GM18517 (cell line): ENCODE measurements at regions not wholly inside any gene's neighbourhood (a gene's known extent, or its start where the extent isn't known, plus 50 kb on each side); places are given as distances from the start of the nearest gene placed in this dataset.

Experiments used
- ATAC-seq: cut with Tn5 transposase; IDR thresholded peaks from one replicate; pipeline ENCODE4 v1.9.1; 2021; ENCODE audit warnings: mild to moderate bottlenecking, moderate library complexity; ENCODE audit not compliant: unreplicated experiment

GRCh38 chr2:59012234-59012633 is 771.1 kb upstream of the FANCL start:
- ATAC-seq = no peak

GRCh38 chr2:59008950-59009349 is 767.8 kb upstream of the FANCL start:
- no peak for ATAC-seq

DNA sequence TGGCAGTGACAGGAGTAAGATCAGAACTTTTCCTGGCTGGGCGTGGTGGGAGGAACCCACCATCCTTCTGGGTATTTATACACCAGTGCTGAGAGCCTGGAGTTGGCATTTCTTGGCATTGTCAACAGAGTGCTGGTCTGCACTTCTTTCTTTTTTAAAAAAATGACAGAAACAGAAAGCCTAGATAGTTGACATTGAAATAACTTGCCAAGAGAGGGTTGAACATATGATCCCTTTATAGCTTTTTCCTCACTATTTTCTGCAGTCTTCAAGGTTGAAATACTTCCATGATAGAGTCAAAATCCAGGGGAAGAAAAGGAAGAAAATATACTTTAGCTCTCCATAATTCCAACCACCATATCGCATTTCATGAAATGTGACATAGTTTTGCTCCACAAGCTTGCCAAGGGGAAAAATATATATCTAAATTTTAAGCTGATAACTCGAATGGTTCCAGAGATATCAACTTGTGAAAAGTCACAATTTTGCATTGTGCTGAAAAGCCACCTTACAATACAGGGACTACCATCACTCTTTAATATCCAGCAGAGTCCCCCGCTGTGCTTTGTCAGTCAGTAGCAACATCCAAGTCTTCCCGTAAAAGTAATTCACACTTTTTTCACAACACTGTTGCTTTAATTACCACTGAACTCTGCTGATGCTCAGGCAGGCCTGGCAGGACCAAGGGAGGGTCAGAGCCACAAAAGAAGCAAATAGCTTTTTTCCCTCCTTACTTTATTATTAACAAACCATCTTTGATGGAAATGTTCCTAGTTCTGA is 764.9 kb upstream of the FANCL start:
- ATAC-seq = no peak

GRCh38 chr2:59004621-59005020 is 763.5 kb upstream of the FANCL start:
- ATAC-seq = no peak

- ATAC-seq = no peak
Measured at GRCh38 chr2:59000796-59001195, 759.7 kb upstream of the FANCL start.

- ATAC-seq = no peak
Measured at GRCh38 chr2:58992062-58992706, 751.1 kb upstream of the FANCL start.

DNA sequence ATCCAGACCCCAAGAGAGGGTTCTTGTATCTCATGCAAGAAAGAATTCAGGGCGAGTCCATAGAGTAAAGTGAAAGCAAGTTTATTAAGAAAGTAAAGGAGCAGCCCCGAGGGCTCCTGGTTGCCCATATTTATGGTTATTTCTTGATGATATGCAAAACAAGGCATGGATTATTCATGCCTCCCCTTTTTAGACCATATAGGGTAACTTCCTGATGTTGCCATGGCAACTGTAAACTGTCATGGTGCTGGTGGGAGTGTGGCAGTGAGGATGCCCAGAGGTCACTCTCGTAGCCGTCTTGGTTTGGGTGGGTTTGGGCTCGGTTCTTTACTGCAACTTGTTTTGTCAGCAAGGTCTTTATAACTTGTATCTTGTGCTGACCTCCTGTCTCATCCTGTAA is 750.2 kb upstream of the FANCL start:
- no peak for ATAC-seq

DNA sequence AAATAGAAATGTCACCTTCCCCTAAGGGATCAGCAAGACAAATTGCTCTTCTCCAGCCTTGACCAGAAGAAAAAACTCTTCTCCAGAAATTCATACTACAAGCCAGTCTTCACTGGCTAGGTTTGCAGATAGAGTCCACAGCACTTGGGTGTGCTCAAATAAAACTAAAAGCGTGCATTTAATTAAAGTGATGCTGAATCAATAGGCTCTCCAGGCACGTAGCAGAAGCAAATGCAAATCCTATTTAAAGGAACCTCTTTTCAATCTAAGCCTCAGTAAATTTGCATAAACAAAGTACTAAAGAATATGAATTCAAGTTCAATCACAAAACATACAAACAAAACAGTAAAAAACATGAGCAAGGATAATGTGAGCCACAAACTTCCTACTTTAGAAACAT is 744.4 kb upstream of the FANCL start:
- no peak for ATAC-seq

GRCh38 chr2:58984731-58985130 is 743.6 kb upstream of the FANCL start:
- ATAC-seq = no peak

- ATAC-seq = no peak
Measured at GRCh38 chr2:58983111-58983510, 742.0 kb upstream of the FANCL start.

- no peak for ATAC-seq
Measured at GRCh38 chr2:58981237-58981636, 740.1 kb upstream of the FANCL start.

DNA sequence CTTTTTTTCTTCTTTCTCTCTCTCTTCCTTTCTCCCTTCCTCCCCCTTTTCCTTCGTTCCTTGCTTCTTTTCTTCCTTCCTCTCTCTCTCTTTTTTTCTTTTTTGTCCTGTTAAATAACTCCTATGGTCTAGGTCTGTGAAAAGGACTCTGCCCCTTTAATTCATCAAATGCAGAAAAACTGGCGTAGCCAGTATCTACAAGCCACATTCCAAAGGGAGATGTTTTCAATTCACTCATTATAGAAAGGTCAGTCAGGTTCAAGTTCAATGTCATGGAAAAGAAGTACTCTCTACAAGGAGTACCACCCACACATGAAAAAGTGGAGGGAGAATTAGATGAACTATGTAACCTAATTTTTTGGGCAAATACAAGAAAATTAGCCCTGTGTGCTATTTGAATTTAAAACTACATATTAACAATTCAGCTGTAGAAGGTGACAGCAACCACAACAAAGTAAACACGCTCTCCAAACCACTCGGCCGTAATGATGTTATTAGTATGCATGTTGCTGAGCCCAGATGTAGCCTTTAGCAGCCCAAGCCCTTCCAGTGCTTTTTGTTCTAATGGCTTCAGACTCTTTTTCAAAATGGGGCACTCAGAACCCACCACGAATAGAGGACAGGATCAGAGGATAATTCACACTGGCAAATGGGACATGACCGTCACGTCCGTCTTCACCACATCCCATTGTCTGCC is 735.4 kb upstream of the FANCL start:
- ATAC-seq = no peak

GRCh38 chr2:58974881-58975280 is 733.8 kb upstream of the FANCL start:
- no peak for ATAC-seq

DNA sequence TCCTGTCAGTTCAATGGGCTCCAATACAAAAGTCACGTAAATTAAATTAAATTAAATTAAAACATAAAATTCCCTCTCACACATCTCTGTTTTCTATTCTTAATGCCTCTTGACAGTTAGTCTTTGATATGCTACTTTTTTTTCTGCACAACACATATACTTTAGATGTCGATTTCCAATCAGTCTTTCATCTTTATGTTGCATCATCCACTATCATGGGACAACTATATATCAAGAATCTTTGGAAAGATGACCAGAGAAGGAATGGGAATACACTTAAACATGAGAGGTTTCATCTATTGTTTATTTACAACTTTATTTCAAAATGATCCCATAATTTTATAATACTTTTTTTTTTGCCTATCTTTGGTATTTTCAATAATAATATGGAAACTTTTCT is 733.3 kb upstream of the FANCL start:
- ATAC-seq = no peak

DNA sequence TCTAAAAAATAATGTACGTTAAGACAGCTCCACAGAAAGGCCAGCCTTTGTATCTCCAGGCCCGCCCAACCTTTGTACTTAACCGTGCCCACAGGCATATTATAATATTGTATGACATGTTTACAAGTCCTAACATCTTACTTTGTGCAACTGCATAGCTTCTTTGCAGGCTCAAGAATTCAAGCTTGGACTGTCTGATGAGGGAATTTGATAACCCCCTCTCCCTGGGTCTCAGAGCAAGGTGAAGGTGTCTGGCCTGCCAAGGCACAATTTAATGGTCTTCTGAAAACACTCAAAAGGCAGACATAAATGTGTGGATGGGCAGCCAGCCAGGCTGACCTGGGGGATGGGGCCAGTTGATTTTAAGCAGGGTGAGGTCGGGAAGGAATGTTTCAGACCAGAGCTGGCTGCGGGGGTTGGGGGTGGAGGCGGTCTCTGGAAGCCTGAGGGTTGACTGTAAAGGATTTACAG is 732.7 kb upstream of the FANCL start:
- ATAC-seq = no peak

DNA sequence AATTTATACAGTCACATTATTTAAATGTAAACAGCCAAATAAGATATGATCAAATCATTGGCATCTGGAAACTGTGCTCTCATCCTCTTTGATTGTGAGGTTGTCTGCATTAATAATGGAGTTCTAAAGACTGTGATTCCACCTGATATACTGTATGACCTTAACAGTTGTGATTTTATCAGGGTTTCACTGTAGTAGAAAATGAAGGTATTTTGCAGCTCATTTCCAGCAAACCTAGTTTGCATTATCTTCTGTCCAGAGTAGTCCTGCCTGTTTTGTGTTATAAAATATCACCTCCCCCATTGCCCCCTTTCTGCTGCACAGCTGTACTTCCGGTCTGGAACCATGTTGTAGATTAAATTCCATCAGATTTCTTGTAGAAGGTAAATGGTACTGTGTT is 731.6 kb upstream of the FANCL start:
- ATAC-seq = no peak

- no peak for ATAC-seq
Measured at GRCh38 chr2:58971511-58972360, 730.6 kb upstream of the FANCL start.

- ATAC-seq = no peak
Measured at GRCh38 chr2:58970365-58970764, 729.2 kb upstream of the FANCL start.

GRCh38 chr2:58968885-58969284 is 727.8 kb upstream of the FANCL start:
- ATAC-seq = no peak

- no peak for ATAC-seq
Measured at GRCh38 chr2:58967736-58968135, 726.6 kb upstream of the FANCL start.

DNA sequence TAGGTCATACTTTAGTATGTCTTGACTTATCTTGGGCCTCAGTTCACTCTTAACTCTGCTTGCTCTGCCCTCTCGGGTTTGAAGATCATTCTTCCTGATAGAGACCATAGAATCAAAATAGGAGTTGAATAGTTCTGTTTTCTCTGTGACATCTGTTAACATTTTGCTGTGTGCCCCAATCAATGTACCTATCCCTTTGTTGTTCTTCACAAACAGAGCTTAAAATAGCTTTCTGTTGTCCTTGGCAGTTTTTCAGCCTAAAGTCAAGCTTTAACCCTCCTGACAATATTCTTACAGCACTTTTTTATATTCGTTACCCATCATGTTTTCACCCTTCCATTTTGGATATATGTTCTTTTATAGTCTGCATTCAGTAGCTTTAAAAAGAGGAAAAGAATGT is 724.5 kb upstream of the FANCL start:
- ATAC-seq = no peak
